ENCODE measurements at regions not wholly inside any gene's neighbourhood (a gene's known extent, or its start where the extent isn't known, plus 50 kb on each side); places are given as distances from the start of the nearest gene placed in this dataset.

GRCh38 chr7:125573126-125573525 lies 643.5 kb upstream of the POT1 start:
- TF ChIP-seq CTCF (IDR thresholded peaks at IDR 0.05) (no peak), POLR2A (IDR thresholded peaks at IDR 0.05) (no peak)
